PC-9 (cell line): ENCODE measurements at regions not wholly inside any gene's neighbourhood (a gene's known extent, or its start where the extent isn't known, plus 50 kb on each side); places are given as distances from the start of the nearest gene placed in this dataset.

ENCODE experiments used
- EZH2 ChIP-seq: fragments of 200-600 bp; sonication (generic); IDR thresholded peaks from 2 replicates; pipeline ENCODE4 v1.8.0; 2017; ENCODE audit warnings: antibody characterized with exemption, low read depth
- TF ChIP-seq, protein P1 (sequence below): fragments of 200-600 bp; sonication (generic); conservative IDR thresholded peaks from 2 replicates; pipeline ENCODE4 v1.6.1; 2017; ENCODE audit warnings: mixed run types, antibody characterized with exemption, mild to moderate bottlenecking, moderate library complexity

- TF ChIP-seq EZH2, result no peak
- TF ChIP-seq, protein P1, sequence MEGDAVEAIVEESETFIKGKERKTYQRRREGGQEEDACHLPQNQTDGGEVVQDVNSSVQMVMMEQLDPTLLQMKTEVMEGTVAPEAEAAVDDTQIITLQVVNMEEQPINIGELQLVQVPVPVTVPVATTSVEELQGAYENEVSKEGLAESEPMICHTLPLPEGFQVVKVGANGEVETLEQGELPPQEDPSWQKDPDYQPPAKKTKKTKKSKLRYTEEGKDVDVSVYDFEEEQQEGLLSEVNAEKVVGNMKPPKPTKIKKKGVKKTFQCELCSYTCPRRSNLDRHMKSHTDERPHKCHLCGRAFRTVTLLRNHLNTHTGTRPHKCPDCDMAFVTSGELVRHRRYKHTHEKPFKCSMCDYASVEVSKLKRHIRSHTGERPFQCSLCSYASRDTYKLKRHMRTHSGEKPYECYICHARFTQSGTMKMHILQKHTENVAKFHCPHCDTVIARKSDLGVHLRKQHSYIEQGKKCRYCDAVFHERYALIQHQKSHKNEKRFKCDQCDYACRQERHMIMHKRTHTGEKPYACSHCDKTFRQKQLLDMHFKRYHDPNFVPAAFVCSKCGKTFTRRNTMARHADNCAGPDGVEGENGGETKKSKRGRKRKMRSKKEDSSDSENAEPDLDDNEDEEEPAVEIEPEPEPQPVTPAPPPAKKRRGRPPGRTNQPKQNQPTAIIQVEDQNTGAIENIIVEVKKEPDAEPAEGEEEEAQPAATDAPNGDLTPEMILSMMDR, result no peak
These were observed 248.5 kb upstream of the ID2 start for GRCh38 chr2:8433390-8433789.
